Chondrocyte (in vitro differentiated cells): ENCODE measurements at regions not wholly inside any gene's neighbourhood (a gene's known extent, or its start where the extent isn't known, plus 50 kb on each side); places are given as distances from the start of the nearest gene placed in this dataset.

Experiments
- DNase-seq: peaks from one replicate; pipeline ENCODE4 v3.0.0; 2021; ENCODE audit warnings: mixed read lengths, low spot score
- H3K27ac Mint-ChIP-seq: one replicate; pipeline ENCODE4 v1.8.0; 2021; ENCODE audit warnings: mild to moderate bottlenecking, moderate library complexity, mixed read lengths; ENCODE audit not compliant: unreplicated experiment
- H3K27me3 Mint-ChIP-seq: 2 replicates; pipeline ENCODE4 v1.8.0; 2021; ENCODE audit warnings: low read depth, mixed read lengths
- H3K36me3 Mint-ChIP-seq: 2 replicates; pipeline ENCODE4 v1.8.0; 2021; ENCODE audit warnings: low read depth, mixed read lengths
- H3K4me1 Mint-ChIP-seq: 2 replicates; pipeline ENCODE4 v1.8.0; 2021; ENCODE audit warnings: low read depth, mild to moderate bottlenecking, mixed read lengths
- H3K4me3 Mint-ChIP-seq: one replicate; pipeline ENCODE4 v1.8.0; 2021; ENCODE audit warnings: mild to moderate bottlenecking, moderate library complexity, mixed read lengths; ENCODE audit not compliant: unreplicated experiment
- H3K9me3 Mint-ChIP-seq: 2 replicates; pipeline ENCODE4 v1.8.0; 2021; ENCODE audit warnings: low read depth, mixed read lengths
- TF ChIP-seq, protein P1 (sequence below): fragments of 200-600 bp; sonication (generic); IDR thresholded peaks from 2 replicates; pipeline ENCODE4 v1.5.0; 2021; ENCODE audit warnings: antibody characterized with exemption, mild to moderate bottlenecking, moderate library complexity

DNA sequence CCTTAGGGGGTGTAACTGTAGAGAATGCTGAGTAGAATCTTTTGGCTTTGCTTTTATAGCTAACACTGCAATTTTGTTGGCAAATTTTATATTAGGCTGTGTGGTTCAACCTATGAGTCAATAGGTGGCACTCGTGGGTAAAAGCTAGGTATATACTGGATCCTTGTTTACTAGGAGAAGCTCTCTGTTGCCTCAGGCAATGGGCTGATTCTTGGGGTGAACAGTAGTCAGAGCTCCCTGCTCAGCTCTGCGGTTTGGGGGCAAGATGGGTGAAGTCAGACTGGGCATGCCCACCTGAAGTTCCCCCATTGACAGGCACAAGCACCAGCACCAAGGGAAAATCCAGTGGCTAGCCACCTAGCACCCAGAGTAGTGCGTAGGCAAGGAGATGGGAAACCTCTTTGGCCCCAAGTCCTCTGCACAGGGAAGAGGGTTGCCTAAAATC lies 238.7 kb downstream of the FAM181B start:
- no peak for DNase-seq

DNA sequence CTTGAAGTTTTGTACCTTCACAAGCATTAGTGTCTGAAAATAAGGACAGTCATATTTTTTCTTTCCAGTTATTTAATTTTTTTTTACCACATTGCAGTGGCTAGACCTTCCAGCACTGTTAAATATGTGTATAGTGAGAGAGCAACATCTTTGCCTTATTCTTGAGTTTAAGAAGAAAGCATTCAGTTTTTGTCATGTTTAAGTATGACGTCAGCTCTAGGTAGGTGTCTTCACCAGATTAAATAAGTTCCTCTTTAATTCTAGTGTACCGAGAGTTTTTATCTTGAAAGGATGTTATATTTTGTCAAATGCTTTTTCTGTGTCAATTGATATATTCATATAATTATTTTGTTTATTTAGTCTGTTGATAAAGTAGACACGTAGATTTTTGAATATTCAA lies 258.8 kb downstream of the FAM181B start:
- TF ChIP-seq, protein P1, sequence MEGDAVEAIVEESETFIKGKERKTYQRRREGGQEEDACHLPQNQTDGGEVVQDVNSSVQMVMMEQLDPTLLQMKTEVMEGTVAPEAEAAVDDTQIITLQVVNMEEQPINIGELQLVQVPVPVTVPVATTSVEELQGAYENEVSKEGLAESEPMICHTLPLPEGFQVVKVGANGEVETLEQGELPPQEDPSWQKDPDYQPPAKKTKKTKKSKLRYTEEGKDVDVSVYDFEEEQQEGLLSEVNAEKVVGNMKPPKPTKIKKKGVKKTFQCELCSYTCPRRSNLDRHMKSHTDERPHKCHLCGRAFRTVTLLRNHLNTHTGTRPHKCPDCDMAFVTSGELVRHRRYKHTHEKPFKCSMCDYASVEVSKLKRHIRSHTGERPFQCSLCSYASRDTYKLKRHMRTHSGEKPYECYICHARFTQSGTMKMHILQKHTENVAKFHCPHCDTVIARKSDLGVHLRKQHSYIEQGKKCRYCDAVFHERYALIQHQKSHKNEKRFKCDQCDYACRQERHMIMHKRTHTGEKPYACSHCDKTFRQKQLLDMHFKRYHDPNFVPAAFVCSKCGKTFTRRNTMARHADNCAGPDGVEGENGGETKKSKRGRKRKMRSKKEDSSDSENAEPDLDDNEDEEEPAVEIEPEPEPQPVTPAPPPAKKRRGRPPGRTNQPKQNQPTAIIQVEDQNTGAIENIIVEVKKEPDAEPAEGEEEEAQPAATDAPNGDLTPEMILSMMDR = no peak
- Mint-ChIP-seq H3K4me1 (no peaks in the 10 kb centered on the region), H3K27ac (no peak overlapping the region), H3K9me3 (no peaks in the 10 kb centered on the region), H3K4me3 (no peak overlapping the region), H3K36me3 (no peaks in the 10 kb centered on the region), H3K27me3 (peaks cover 6% of the 10 kb centered on the region)
- DNase-seq = no peak

More for the DNA sequence above, 238.7 kb downstream of the FAM181B start:
- Mint-ChIP-seq H3K27me3 (peaks cover 1% of the 10 kb centered on the region), H3K9me3 (peaks cover 6% of the 10 kb centered on the region), H3K36me3 (no peaks in the 10 kb centered on the region), H3K4me3 (no peak overlapping the region), H3K27ac (no peak overlapping the region), H3K4me1 (no peaks in the 10 kb centered on the region)
- TF ChIP-seq, protein P1 = peak; percentile 42

DNA sequence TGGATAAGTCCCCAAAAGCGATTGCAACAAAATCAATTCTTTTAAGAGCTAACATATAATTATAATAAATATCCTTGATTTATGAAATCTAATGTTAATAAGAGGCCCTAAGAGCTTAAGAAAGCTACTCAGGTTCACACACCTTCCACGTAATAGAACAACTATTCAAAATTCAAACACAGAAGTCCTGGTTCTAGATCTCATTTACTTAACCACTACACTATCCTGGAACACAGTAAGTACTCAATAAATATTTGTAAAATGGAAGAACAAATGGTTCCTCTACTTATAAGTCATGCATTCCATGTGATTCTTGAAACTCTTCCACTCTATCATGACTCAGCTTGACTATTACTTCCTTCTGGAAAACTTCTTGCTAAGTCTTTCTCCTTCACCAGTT lies 268.2 kb downstream of the FAM181B start:
- TF ChIP-seq, protein P1 = no peak
- no peaks in the 10 kb centered on the region for H3K9me3 Mint-ChIP-seq
- H3K4me3 Mint-ChIP-seq = no peak overlapping the region
- H3K27ac Mint-ChIP-seq = no peak overlapping the region
- peaks cover 12% of the 10 kb centered on the region for H3K27me3 Mint-ChIP-seq
- H3K4me1 Mint-ChIP-seq = no peaks in the 10 kb centered on the region
- H3K36me3 Mint-ChIP-seq = no peaks in the 10 kb centered on the region
- no peak for DNase-seq

DNA sequence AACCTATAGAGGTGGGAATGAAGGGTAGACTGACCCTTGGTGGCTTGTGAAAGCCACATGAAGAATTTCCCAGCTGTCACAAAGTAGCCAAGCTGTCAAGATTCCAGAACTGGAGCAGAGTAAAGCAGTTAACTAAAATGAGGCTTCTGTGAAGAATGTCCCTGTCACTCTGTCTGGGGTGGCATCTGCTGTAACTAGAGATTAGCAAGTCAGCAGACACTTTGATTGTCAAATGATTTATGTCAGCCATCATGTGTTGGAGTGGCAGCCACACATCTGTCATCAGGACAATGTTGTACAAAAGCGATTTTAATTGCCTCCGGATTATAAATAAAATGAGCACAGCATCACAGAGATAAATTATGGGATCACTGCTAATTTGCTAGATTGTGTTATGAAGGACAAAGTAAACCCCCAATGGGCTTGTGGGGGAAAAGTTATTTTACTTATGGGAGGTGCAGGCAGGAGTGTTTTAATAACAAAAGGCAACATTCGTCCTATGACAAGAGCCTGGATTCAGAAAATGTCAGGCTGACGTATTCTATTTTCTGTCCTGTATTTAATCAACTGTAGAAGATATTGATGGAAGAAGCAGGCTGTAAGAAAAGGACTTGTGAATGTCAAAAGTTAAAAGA lies 270.9 kb downstream of the FAM181B start:
- no peaks in the 10 kb centered on the region for H3K36me3 Mint-ChIP-seq
- H3K4me3 Mint-ChIP-seq = no peak overlapping the region
- no peaks in the 10 kb centered on the region for H3K4me1 Mint-ChIP-seq
- TF ChIP-seq, protein P1 = no peak
- H3K9me3 Mint-ChIP-seq = no peaks in the 10 kb centered on the region
- H3K27ac Mint-ChIP-seq = no peak overlapping the region
- DNase-seq = no peak
- H3K27me3 Mint-ChIP-seq = peaks cover 11% of the 10 kb centered on the region

DNA sequence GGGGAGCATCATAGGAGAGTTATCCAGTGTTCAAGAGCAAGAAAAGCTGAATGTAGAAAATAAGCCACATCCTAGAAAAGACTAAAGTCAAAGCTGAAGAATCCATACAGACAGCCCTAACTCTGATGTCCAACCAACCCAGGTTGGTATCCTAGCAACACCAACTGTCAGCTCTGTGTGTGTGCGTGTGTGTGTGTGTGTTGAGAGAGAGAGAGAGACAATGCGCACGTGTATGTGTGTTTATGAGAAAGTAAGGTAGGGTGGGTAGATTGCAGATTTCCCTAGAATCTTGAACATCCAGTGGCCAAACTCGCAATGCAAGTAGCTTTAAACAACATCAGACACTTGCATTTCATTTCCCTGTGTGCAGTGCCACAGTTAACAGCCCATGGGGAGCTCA lies 274.9 kb downstream of the FAM181B start:
- peaks cover 11% of the 10 kb centered on the region for H3K27me3 Mint-ChIP-seq
- no peaks in the 10 kb centered on the region for H3K9me3 Mint-ChIP-seq
- no peaks in the 10 kb centered on the region for H3K36me3 Mint-ChIP-seq

More for the DNA sequence above, 274.9 kb downstream of the FAM181B start:
- Mint-ChIP-seq H3K4me3 (no peak overlapping the region), H3K27ac (no peak overlapping the region), H3K4me1 (no peaks in the 10 kb centered on the region)
- no peak for DNase-seq
- TF ChIP-seq, protein P1 = no peak
